ENCODE measurements at regions not wholly inside any gene's neighbourhood (a gene's known extent, or its start where the extent isn't known, plus 50 kb on each side); places are given as distances from the start of the nearest gene placed in this dataset.

DNA sequence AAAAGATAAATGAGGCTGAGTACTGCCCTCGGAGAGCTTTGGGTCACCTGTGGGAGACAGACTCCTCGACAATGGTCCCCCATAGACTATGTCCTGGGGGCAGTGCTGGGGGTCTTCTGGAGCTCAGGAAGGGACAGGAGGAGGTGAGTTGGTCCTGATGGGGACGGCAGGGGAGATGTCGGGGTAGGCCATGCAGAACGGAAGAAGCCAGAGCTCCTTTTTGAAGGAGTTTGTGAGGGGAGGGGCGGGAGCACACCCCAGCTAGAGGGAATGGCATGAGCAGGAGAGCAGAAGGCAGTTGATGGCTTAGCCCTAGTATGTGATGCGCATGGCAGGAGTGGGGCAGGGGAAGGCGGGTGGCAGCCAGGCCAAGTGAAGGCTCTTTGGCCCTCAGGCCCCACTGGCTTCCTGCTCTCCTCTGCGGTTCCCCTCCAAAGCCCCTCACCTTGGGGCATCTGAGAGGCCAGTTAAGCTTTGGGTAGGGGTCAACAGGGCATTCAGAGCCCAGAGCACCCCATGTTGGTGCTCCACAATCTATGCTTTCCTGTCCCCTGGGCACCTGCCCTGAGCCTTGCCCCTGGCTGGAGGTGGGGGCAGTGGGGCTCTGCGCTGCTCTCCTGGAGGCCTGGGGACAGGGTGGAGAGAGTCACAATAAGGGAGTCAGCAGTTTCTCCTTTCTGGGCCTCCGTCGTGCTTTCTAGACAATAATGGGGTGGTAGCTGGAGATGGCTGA is 179.3 kb downstream of the SMAD6 start:
- POLR2A ChIA-PET: interaction anchor here (0.6 kb wide), 1 partner anchor 74 kb away, joined by 3 read pairs; no protein-coding TSS in a partner anchor
- no peak for FAIRE-seq
- CTCF ChIA-PET: interaction anchor here (0.9 to 1.9 kb wide), 4 partner anchors 22 to 30 kb away, joined by 3 to 7 read pairs (median 4); no protein-coding TSS in a partner anchor
- no peak for DNase-seq (ENCODE audit: low read depth, low spot score)
- Histone ChIP-seq H3K27ac (ENCODE audit: control insufficient read depth, insufficient read depth) (no peak overlapping the region), H3K4me1 (ENCODE audit: control insufficient read depth, insufficient read depth, low read length) (no peaks in the 10 kb centered on the region; the same call in 1 of the 2 replicates), H3K27me3 (replicated peaks in 1 of 2; ENCODE audit: control insufficient read depth in 2 of 2, insufficient read depth in 2 of 2, low read length in 1 of 2) (no peaks in the 10 kb centered on the region; a peak in 2 of 4 replicates), H4K20me1 (ENCODE audit: control insufficient read depth, insufficient read depth) (no peaks in the 10 kb centered on the region), H3K79me2 (ENCODE audit: control insufficient read depth, insufficient read depth, low read length) (no peaks in the 10 kb centered on the region), H2AFZ (ENCODE audit: control insufficient read depth, low read depth, low read length) (no peak overlapping the region), H3K4me3 (no peak overlapping the region), H3K9ac (ENCODE audit: control insufficient read depth, insufficient read depth, low read length) (no peak overlapping the region), H3K4me2 (ENCODE audit: control insufficient read depth, insufficient read depth) (no peak overlapping the region), H3K36me3 (ENCODE audit: control insufficient read depth in 2 of 2, insufficient read depth in 2 of 2, low read length in 1 of 2) (no peaks in the 10 kb centered on the region), H3K9me3 (replicated peaks; ENCODE audit: control insufficient read depth, insufficient read depth, low read length) (no peaks in the 10 kb centered on the region)
- TF ChIP-seq NR2C2 (IDR thresholded peaks at IDR 0.05; ENCODE audit: borderline replicate concordance, control insufficient read depth, insufficient read length, low read depth): no peak
- TF ChIP-seq, protein P1, sequence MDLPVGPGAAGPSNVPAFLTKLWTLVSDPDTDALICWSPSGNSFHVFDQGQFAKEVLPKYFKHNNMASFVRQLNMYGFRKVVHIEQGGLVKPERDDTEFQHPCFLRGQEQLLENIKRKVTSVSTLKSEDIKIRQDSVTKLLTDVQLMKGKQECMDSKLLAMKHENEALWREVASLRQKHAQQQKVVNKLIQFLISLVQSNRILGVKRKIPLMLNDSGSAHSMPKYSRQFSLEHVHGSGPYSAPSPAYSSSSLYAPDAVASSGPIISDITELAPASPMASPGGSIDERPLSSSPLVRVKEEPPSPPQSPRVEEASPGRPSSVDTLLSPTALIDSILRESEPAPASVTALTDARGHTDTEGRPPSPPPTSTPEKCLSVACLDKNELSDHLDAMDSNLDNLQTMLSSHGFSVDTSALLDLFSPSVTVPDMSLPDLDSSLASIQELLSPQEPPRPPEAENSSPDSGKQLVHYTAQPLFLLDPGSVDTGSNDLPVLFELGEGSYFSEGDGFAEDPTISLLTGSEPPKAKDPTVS (IDR thresholded peaks at IDR 0.05; ENCODE audit: low read depth, low read length): no peak
- no peak for TF ChIP-seq PAX8 (IDR thresholded peaks at IDR 0.05)
- no peak for TF ChIP-seq BRCA1 (IDR thresholded peaks at IDR 0.05; ENCODE audit: low read depth, low read length)
- no peak for TF ChIP-seq FOS (IDR thresholded peaks at IDR 0.05; ENCODE audit: borderline replicate concordance, extremely low read depth, insufficient read length)
- TF ChIP-seq, protein P2, sequence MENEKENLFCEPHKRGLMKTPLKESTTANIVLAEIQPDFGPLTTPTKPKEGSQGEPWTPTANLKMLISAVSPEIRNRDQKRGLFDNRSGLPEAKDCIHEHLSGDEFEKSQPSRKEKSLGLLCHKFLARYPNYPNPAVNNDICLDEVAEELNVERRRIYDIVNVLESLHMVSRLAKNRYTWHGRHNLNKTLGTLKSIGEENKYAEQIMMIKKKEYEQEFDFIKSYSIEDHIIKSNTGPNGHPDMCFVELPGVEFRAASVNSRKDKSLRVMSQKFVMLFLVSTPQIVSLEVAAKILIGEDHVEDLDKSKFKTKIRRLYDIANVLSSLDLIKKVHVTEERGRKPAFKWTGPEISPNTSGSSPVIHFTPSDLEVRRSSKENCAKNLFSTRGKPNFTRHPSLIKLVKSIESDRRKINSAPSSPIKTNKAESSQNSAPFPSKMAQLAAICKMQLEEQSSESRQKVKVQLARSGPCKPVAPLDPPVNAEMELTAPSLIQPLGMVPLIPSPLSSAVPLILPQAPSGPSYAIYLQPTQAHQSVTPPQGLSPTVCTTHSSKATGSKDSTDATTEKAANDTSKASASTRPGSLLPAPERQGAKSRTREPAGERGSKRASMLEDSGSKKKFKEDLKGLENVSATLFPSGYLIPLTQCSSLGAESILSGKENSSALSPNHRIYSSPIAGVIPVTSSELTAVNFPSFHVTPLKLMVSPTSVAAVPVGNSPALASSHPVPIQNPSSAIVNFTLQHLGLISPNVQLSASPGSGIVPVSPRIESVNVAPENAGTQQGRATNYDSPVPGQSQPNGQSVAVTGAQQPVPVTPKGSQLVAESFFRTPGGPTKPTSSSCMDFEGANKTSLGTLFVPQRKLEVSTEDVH (IDR thresholded peaks at IDR 0.05; ENCODE audit: low read depth, partially characterized antibody): no peak
- TF ChIP-seq RAD51 (IDR thresholded peaks at IDR 0.05): no peak
- TF ChIP-seq WRNIP1 (IDR thresholded peaks at IDR 0.05; ENCODE audit: borderline replicate concordance, low read depth, low read length): no peak
- BruUV-seq (replicated peaks): no TSS peak
- RAD21 ChIA-PET (ENCODE audit: unreplicated experiment): no interaction called here
- in situ Hi-C loops (cut with MboI): no loop called here
- intact Hi-C loops (cut with micrococcal nuclease; ENCODE audit: unreplicated experiment): no loop called here
- ATAC-seq: no peak
- 45% methylated on average over 12 of the region's 12 CpGs for WGBS (ENCODE audit: insufficient coverage, insufficient replicate concordance, low lambda C conversion rate, missing lambda C conversion rate)
- SMC1A ChIA-PET (ENCODE audit: uncharacterized antibody, unreplicated experiment): no interaction called here
